ENCODE measurements at regions not wholly inside any gene's neighbourhood (a gene's known extent, or its start where the extent isn't known, plus 50 kb on each side); places are given as distances from the start of the nearest gene placed in this dataset.

- TF ChIP-seq CTCF (IDR thresholded peaks at IDR 0.05), result no peak
- no peak for TF ChIP-seq POLR2A (IDR thresholded peaks at IDR 0.05)
These were observed 84.3 kb upstream of the FOXN3 start for GRCh38 chr14:89501381-89501780.

All from heart left ventricle (tissue), 13 donors.